Caco-2 (cell line): ENCODE measurements at regions not wholly inside any gene's neighbourhood (a gene's known extent, or its start where the extent isn't known, plus 50 kb on each side); places are given as distances from the start of the nearest gene placed in this dataset.

Experiments used
- BruUV-seq: library from RNA; stranded (reverse); fragments of 400-500 nt; replicated peaks from 2 replicates; lab custom pipeline; 2021; lab: Mats Ljungman, UMichigan
- CTCF ChIA-PET: fragments of 300-600 bp; sonication (Branson Sonifier 250); formaldehyde crosslinking; loops from one replicate; lab custom pipeline; 2022; ENCODE audit warnings: antibody characterized with exemption; lab: Charles Lee
- POLR2A ChIA-PET: fragments of 300-600 bp; sonication (Branson Sonifier 250); formaldehyde crosslinking; loops from one replicate; lab custom pipeline; 2022; ENCODE audit warnings: antibody characterized with exemption; lab: Charles Lee
- DNase-seq, 2 experiments: peaks; one replicate each; pipeline versions ENCODE4 v3.0.0 to v3.0.0-alpha.2; 2020 to 2022
- H3K27me3 ChIP-seq: replicated peaks from 2 replicates; pipeline ENCODE4 v1.6.0; 2011; ENCODE audit warnings: low read length; ENCODE audit not compliant: control insufficient read depth, insufficient read depth
- H3K36me3 ChIP-seq: 2 replicates; pipeline ENCODE4 v1.5.1; 2011; ENCODE audit warnings: low read length; ENCODE audit not compliant: control insufficient read depth, insufficient read depth
- H3K4me1 ChIP-seq: fragments of 250-450 bp; sonication (Bioruptor Pico); 2 replicates; pipeline ENCODE4 v1.5.1; 2020; ENCODE audit warnings: mild to moderate bottlenecking
- H3K4me3 ChIP-seq: 2 replicates; pipeline ENCODE4 v1.5.1; 2011; ENCODE audit warnings: low read depth, mild to moderate bottlenecking, control low read depth, low read length
- H3K9me3 ChIP-seq: fragments of 250-450 bp; sonication (Bioruptor Pico); 2 replicates; pipeline ENCODE4 v1.5.1; 2020; ENCODE audit warnings: mild to moderate bottlenecking, moderate library complexity
- H3K27ac Mint-ChIP-seq: one replicate; pipeline ENCODE4 v1.8.0; 2022; ENCODE audit warnings: mixed read lengths; ENCODE audit not compliant: unreplicated experiment
- H3K27me3 Mint-ChIP-seq: one replicate; pipeline ENCODE4 v1.8.0; 2022; ENCODE audit warnings: mixed read lengths; ENCODE audit not compliant: insufficient read depth, unreplicated experiment
- H3K36me3 Mint-ChIP-seq: one replicate; pipeline ENCODE4 v1.8.0; 2022; ENCODE audit warnings: mild to moderate bottlenecking, mixed read lengths; ENCODE audit not compliant: insufficient read depth, unreplicated experiment
- H3K4me1 Mint-ChIP-seq: one replicate; pipeline ENCODE4 v1.8.0; 2022; ENCODE audit warnings: low read depth, mixed read lengths; ENCODE audit not compliant: unreplicated experiment
- H3K4me3 Mint-ChIP-seq: one replicate; pipeline ENCODE4 v1.8.0; 2022; ENCODE audit warnings: mild to moderate bottlenecking, moderate library complexity, mixed read lengths; ENCODE audit not compliant: unreplicated experiment
- H3K9me3 Mint-ChIP-seq: one replicate; pipeline ENCODE4 v1.8.0; 2022; ENCODE audit warnings: mixed read lengths; ENCODE audit not compliant: unreplicated experiment
- CTCF ChIP-seq, 2 experiments: fragments of 200-600 bp in 1 of 2; IDR thresholded peaks; 1 replicate in 1 of 2; 2 replicates in 1 of 2; pipeline versions ENCODE4 v1.5.1 to v1.8.0; 2011 to 2022; ENCODE audit warnings: antibody characterized with exemption in 1 of 2, control low read depth in 1 of 2, inconsistent platforms in 1 of 2, low read depth in 1 of 2, low read length in 1 of 2, mild to moderate bottlenecking in 1 of 2, moderate library complexity in 1 of 2; ENCODE audit not compliant: insufficient read depth in 1 of 2, severe bottlenecking in 1 of 2, unreplicated experiment in 1 of 2
- intact Hi-C: fragments of 100-400 bp; cut with micrococcal nuclease; formaldehyde crosslinking; loops from one replicate; pipeline ENCODE4 v1.10.0; 2022; ENCODE audit not compliant: unreplicated experiment

DNA sequence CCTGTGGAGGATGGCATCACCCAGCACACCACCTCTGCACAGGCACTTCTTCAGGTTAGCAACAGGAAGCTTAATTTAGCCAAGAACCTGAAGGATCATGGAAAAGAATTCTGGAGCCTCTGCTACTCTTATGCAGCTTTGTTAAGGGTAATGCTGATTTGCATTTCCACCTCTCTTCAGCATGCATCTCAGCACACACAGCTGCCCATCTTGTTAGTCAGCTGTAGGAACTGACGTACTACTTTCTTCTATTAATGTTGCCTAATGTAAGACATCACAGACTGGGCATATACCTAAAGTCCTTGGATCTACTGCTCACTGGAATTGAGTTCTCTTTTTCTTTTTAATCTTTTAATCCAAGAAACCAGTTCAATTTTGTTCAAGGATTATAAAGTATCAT, 181.0 kb downstream of the SPP2 start:
- no peak for DNase-seq
- ChIA-PET POLR2A (no interaction called here), CTCF (no interaction called here)
- BruUV-seq = no TSS peak
- H3K27ac Mint-ChIP-seq = no peak overlapping the region
- no peaks in the 10 kb centered on the region for H3K36me3 ChIP-seq
- H3K27me3 Mint-ChIP-seq = no peaks in the 10 kb centered on the region
- no peaks in the 10 kb centered on the region for H3K27me3 ChIP-seq
- H3K4me3 ChIP-seq = no peak overlapping the region
- intact Hi-C loops = no loop called here
- no peaks in the 10 kb centered on the region for H3K9me3 Mint-ChIP-seq
- H3K9me3 ChIP-seq = no peaks in the 10 kb centered on the region
- no peak for TF ChIP-seq CTCF (IDR thresholded peaks at IDR 0.05; ENCODE audit: insufficient read depth in 1 of 2, low read depth in 1 of 2, low read length in 1 of 2, severe bottlenecking in 1 of 2, unreplicated experiment in 1 of 2)
- H3K4me3 Mint-ChIP-seq = no peak overlapping the region
- H3K36me3 Mint-ChIP-seq = no peaks in the 10 kb centered on the region
- H3K4me1 Mint-ChIP-seq = peaks cover 7% of the 10 kb centered on the region
- H3K4me1 ChIP-seq = peaks cover 8% of the 10 kb centered on the region

DNA sequence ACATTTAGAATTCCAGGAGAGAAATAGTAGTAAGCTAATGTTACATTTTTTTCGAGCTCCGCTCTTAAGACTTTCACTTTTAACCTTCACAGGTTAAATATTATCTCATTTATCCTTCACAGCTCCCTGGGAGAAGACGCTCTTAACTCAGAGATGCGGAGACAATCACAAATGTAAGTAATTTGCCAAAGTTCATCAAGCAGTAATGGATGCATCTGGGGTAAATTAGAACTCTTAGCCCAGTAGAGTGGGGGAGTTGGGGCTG, 168.5 kb downstream of the SPP2 start:
- ChIA-PET CTCF (interaction anchor here (1.0 kb wide), 1 partner anchor 72 kb away, joined by 3 read pairs; no protein-coding TSS in a partner anchor), POLR2A (no interaction called here)
- no peaks in the 10 kb centered on the region for H3K36me3 Mint-ChIP-seq
- Histone ChIP-seq H3K36me3 (no peaks in the 10 kb centered on the region), H3K4me3 (no peak overlapping the region), H3K9me3 (no peaks in the 10 kb centered on the region), H3K4me1 (peaks cover 6% of the 10 kb centered on the region; the same call in 1 of the 2 replicates), H3K27me3 (no peaks in the 10 kb centered on the region)
- no peaks in the 10 kb centered on the region for H3K27me3 Mint-ChIP-seq
- H3K4me1 Mint-ChIP-seq = peaks cover 7% of the 10 kb centered on the region
- DNase-seq = no peak
- BruUV-seq = no TSS peak
- H3K9me3 Mint-ChIP-seq = no peaks in the 10 kb centered on the region
- no peak overlapping the region for H3K27ac Mint-ChIP-seq
- TF ChIP-seq CTCF (IDR thresholded peaks at IDR 0.05; ENCODE audit: insufficient read depth in 1 of 2, low read depth in 1 of 2, low read length in 1 of 2, severe bottlenecking in 1 of 2, unreplicated experiment in 1 of 2) = no peak
- H3K4me3 Mint-ChIP-seq = no peak overlapping the region
- intact Hi-C loops = no loop called here

DNA sequence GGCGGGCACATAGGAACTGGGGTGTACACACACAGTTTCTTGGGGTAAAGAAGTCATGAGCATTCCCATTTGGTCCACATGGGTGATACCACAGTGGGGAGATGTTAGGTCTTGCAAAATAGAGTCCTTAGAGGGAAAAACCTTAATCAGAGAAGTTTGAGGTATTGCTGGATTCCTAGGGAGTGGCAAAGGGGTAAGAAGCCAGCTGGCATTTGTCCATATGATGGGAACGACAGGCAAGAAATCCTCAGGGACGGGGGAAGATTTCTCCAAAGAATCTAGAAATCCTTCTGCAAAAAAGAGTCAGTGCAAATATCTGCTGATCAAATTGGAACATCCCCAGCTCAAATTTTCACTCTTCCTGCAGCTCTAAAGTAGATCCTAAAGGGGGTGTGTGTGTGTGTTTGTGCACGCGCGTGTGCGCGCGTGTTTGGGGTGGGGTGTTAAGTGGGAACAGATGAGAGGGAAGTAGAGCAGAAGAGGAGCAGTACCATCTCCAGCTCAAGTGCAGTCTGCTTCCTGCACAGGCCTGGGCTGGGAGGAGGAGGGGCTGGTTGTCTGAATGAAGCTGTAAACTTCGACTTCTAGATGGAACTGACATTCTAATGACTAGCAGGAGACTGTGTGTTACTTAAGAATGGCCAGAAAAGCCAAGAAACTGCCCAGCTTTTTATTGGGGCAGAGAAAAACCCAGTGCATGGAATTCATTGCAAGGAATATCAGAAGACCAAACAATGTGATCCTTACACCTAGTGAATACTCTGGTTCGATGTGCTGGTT, 168.0 kb downstream of the SPP2 start:
- Mint-ChIP-seq H3K4me1 (peaks cover 7% of the 10 kb centered on the region), H3K4me3 (no peak overlapping the region), H3K27ac (no peak overlapping the region), H3K36me3 (no peaks in the 10 kb centered on the region), H3K9me3 (no peaks in the 10 kb centered on the region), H3K27me3 (no peaks in the 10 kb centered on the region)
- Histone ChIP-seq H3K27me3 (no peaks in the 10 kb centered on the region), H3K4me1 (peaks cover 6% of the 10 kb centered on the region; the same call in 1 of the 2 replicates), H3K36me3 (no peaks in the 10 kb centered on the region), H3K9me3 (no peaks in the 10 kb centered on the region), H3K4me3 (no peak overlapping the region)
- ChIA-PET CTCF (interaction anchor here (1.0 kb wide), 1 partner anchor 73 kb away, joined by 3 read pairs; no protein-coding TSS in a partner anchor), POLR2A (no interaction called here)
- intact Hi-C loops = no loop called here
- TF ChIP-seq CTCF (IDR thresholded peaks at IDR 0.05; ENCODE audit: insufficient read depth in 1 of 2, low read depth in 1 of 2, low read length in 1 of 2, severe bottlenecking in 1 of 2, unreplicated experiment in 1 of 2) = no peak
- DNase-seq = no peak
- BruUV-seq = no TSS peak
